GM19035 (cell line): ENCODE measurements at regions not wholly inside any gene's neighbourhood (a gene's known extent, or its start where the extent isn't known, plus 50 kb on each side); places are given as distances from the start of the nearest gene placed in this dataset.
"Not testable (repeated sequence)": the region's sequence is repeated elsewhere in the genome, so short reads cannot be mapped to it uniquely, and the experiment has no call there.

Source experiments
- ATAC-seq: cut with Tn5 transposase; IDR thresholded peaks from one replicate; pipeline ENCODE4 v1.9.1; 2021; ENCODE audit not compliant: unreplicated experiment

- no peak for ATAC-seq
These were observed 1141.1 kb downstream of the FAT4 start for GRCh38 chr4:126455865-126456264.

GRCh38 chr4:126458993-126459392 is 1144.2 kb downstream of the FAT4 start:
- ATAC-seq = no peak

GRCh38 chr4:126465341-126465740 is 1150.6 kb downstream of the FAT4 start:
- ATAC-seq = no peak

GRCh38 chr4:126466848-126467247 is 1152.1 kb downstream of the FAT4 start:
- no peak for ATAC-seq

- no peak for ATAC-seq
These were observed 1153.4 kb downstream of the FAT4 start for GRCh38 chr4:126468144-126468543.

- no peak for ATAC-seq
These were observed 1156.1 kb downstream of the FAT4 start for GRCh38 chr4:126470862-126471261.

GRCh38 chr4:126475730-126476129 is 1157.0 kb upstream of the INTU start:
- ATAC-seq = no peak

GRCh38 chr4:126479709-126480108 is 1153.0 kb upstream of the INTU start:
- ATAC-seq = no peak

GRCh38 chr4:126482311-126482710 is 1150.4 kb upstream of the INTU start:
- no peak for ATAC-seq

GRCh38 chr4:126486377-126486776 is 1146.4 kb upstream of the INTU start:
- ATAC-seq = no peak

GRCh38 chr4:126489826-126490463 is 1142.8 kb upstream of the INTU start:
- ATAC-seq = no peak

- no peak for ATAC-seq
These were observed 1137.5 kb upstream of the INTU start for GRCh38 chr4:126495163-126495752.

- ATAC-seq = no peak
These were observed 1119.8 kb upstream of the INTU start for GRCh38 chr4:126512979-126513378.

GRCh38 chr4:126513596-126513995 is 1119.2 kb upstream of the INTU start:
- ATAC-seq = no peak

- no peak for ATAC-seq
These were observed 1112.0 kb upstream of the INTU start for GRCh38 chr4:126520731-126521130.

GRCh38 chr4:126525400-126525799 is 1107.4 kb upstream of the INTU start:
- not testable (repeated sequence) for ATAC-seq

GRCh38 chr4:126526335-126526734 is 1106.4 kb upstream of the INTU start:
- no peak for ATAC-seq

- no peak for ATAC-seq
These were observed 1102.8 kb upstream of the INTU start for GRCh38 chr4:126529997-126530396.

GRCh38 chr4:126530996-126531585 is 1101.7 kb upstream of the INTU start:
- ATAC-seq = no peak

GRCh38 chr4:126532527-126532926 is 1100.2 kb upstream of the INTU start:
- ATAC-seq = no peak

- ATAC-seq = no peak
These were observed 1099.5 kb upstream of the INTU start for GRCh38 chr4:126533146-126533805.

- ATAC-seq = no peak
These were observed 1093.0 kb upstream of the INTU start for GRCh38 chr4:126539771-126540170.
